Stimulated activated CD8-positive, alpha-beta memory T cell treated with anti-CD3 and anti-CD28 coated beads, Interleukin-15, amount 100 ng/mL, for 48 hours (primary cell): ENCODE measurements at regions not wholly inside any gene's neighbourhood (a gene's known extent, or its start where the extent isn't known, plus 50 kb on each side); places are given as distances from the start of the nearest gene placed in this dataset.
"Not testable (repeated sequence)": the region's sequence is repeated elsewhere in the genome, so short reads cannot be mapped to it uniquely, and the experiment has no call there.

ENCODE experiments used
- DNase-seq, 2 donors: peaks; one replicate each; pipeline ENCODE4 v3.0.0-alpha.2; 2020; ENCODE audit warnings: low read depth in 2 of 2

- DNase-seq, result no peak
These were observed 474.2 kb upstream of the CHRM3 start for GRCh38 chr1:238912148-238912547.

DNA sequence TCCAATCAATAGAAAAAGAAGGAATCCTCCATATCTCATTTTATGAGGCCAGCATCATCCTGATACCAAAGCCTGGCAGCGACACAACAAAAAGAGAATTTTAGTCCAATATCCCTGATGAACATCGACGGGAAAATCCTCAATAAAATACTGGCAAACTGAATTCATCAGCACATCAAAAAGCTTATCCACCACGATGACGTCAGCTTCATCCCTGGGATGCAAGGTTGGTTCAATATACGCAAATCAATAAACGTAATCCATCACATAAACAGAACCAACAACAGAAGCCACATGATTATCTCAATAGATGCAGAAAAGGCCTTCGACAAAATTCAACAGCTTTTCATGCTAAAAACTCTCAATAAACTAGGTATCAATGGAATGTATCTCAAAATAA is 483.6 kb upstream of the CHRM3 start:
- DNase-seq, result not testable (repeated sequence)

DNA sequence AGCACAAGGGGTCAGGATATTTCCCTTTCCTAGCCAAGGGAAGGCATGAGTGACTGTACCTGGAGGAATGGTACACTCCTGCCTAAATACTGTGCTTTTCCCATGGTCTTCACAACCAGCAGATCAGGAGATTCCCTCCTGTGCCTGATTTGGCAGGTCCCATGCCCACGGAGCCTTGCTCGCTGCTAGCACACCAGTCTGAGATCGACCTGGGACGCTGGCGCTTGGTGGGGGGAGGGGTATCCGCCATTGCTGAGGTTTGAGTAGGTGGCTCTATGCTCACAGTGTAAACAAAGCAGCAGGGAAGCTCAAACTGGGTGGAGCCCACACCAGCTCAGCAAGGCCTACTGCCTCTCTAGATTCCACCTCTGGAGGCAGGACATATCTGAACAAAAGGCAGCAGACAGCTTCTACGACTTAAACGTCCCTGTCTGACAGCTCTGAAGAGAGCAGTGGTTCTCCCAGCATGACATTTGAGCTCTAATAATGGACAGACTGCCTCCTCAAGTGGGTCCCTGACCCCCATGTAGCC is 486.0 kb upstream of the CHRM3 start:
- no peak for DNase-seq

DNA sequence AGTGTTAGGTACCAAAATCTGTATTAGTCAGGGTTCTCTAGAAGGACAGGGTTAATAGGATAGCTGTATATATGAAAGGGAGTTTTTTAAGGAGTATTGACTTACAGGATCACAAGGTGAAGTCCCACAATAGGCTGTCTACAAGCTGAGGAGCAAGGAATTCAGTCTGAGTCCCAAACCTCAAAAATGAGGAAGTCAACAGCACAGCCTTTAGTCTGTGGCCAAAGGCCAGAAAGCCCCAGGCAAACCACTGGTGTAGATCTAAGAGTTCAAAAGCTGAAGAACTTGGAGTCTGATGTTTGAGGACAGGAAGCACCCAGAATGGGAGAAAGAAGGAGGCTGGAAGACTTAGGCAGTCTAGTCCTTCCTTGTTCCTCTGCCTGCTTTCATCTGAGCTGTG is 487.5 kb upstream of the CHRM3 start:
- DNase-seq, result no peak

DNA sequence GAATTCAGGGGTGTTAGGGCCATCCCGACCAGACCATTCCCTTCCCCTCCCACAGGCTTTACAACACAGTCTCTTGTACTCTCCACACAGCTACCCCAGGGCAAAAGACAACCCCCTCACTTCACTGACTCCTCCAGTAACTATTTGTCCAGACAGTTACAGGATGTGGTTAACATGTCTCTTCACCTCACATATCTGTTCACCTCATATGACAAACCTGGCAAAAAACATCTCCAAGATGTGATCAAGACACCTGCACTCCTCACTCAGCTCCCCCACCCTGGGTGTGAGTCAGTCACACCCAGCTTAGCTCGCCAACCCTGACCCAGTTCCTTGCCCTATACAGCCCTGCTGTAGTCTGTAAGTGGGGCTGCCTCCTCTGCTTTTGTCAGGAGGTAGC is 490.5 kb upstream of the CHRM3 start:
- DNase-seq, result no peak

- DNase-seq, result no peak
These were observed 493.8 kb upstream of the CHRM3 start for GRCh38 chr1:238892612-238893011.

DNA sequence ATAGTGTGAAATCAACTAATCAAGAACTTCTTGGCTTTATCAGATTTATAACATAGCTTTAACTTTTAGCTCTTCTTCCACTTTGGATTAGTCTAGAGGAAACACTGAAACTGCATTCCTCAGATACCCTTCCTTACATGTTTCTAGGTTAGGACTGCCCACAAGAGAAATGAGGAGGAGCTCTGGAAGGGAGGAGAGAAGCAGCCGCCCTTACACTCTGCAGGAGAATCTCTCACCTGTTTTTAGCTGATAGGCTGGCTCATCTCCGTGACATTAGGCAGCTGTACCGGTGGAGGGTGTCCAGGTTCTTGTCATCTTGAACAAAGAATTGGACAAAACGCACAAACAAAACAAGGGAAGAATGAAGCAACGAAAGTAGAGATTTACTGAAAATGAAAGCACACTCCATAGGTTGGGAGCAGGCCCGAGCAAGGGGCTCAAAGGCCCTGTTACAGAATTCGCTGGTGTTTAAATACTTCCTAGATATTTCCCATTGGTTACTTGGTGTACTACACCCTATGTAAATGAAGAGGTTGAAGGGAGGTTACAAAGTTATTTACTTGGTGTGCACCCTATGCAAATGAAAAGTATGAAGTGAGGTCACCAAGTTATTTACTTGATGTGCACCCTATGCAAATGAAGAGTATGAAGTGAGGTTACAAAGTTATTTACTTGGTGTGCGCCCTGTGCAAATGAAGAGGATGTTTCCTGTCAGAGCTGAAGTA is 524.9 kb upstream of the CHRM3 start:
- DNase-seq, result no peak

DNA sequence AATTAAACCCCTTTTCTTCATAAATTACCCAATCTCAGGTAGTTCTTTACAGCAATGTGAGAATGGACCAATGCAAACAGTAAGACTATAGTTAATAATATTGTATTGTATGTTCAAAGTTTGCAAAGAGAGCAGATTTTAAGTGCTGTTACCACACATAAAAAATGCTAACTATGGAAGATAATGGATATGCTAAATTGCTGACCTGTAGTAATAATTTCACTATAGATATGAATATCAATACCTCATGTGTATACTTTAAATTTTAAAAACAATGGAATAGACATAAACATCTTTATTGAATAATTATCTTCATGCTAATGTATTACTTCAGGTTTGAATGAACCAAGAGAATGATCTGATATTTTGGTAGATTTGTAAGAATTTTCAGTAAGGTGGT is 552.4 kb upstream of the CHRM3 start:
- DNase-seq, result no peak

DNA sequence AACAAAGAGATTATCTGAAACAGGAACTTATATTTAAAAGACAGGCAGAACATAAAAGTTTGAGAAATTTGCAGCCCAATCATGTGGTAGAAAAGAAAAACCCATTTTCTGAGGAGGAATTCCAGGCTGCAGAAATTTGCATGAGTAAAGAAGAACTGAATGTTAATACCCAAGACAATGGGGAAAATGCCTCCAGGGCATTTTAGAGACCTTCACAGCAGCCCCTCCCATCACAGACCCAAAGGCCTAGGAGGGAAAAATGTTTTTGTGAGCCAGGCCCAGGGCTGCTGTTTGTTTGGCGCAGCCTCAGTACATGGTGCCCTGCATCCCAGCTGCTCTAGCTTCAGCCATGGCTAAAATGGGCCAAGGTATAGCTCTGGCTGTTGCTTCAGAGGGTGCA is 554.3 kb upstream of the CHRM3 start:
- no peak for DNase-seq

GRCh38 chr1:238830036-238830611 is 556.2 kb upstream of the CHRM3 start:
- no peak for DNase-seq

DNA sequence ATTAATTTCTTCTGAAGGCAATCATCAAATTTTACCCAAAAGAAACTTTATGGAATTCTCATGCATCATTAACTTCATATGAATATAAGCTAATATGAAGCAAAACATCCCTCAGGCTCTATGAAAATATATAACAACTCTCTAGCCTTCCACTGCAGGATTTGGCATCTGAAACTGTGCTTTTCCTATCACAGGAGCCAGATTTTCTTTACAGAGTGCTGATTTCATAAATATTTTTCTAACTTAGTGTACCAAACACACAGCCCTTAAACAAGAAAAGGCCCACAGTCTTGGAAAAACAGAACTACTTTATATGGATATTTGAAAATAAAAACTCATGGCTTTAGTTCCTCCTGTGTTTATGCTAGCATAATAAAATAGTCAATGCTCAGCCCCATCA is 559.5 kb upstream of the CHRM3 start:
- no peak for DNase-seq

DNA sequence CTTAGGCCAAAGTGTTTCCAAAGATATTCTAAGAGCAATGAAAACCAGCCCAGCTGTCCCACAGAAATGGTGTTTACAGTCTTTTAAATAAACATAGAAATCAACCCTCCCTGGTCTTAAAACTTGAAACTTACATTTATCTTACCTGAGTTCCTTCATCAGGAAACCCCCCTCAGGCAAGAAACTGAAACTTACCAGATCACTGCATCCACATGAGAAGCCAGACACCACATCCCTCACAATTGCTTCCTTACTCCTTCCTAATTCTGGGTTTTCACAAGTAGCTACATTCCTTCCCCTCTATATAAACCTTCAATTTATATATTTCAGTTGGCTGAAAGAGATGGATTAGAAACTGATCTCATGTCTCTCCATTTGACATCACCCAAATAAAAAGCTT is 563.0 kb upstream of the CHRM3 start:
- DNase-seq, result no peak

DNA sequence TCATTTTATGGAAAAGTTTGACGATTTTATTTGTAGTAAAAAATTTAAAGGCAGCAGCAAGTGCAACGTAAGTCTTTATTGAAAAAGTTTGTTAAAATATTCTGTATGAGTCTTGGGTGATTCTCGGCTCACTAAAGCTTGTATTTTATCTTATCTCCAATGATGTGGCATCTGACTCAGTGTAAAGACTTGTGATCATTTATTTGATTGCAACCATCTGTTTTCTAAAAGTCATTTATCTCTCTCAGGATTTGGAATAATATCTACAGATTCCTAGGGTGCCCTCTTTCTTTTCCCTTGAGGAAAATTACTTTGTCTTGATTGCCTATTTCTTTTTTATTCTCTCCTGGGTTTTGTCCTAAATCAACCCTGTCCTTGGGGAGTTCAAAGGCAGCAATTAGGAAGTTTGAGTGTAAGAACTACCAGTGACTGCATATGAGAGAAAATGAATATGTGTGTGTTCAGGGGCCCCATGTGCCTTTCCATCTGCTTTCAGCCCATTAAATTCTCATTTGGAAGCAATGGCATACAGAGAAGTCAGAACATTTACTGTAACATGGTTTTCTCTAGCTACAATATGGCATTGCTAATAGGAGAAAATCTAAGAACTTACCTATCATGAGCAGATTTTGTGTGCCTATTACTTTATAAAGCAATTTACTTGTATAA is 575.0 kb upstream of the CHRM3 start:
- DNase-seq, result no peak

GRCh38 chr1:238790882-238791281 is 595.5 kb upstream of the CHRM3 start:
- no peak for DNase-seq

DNA sequence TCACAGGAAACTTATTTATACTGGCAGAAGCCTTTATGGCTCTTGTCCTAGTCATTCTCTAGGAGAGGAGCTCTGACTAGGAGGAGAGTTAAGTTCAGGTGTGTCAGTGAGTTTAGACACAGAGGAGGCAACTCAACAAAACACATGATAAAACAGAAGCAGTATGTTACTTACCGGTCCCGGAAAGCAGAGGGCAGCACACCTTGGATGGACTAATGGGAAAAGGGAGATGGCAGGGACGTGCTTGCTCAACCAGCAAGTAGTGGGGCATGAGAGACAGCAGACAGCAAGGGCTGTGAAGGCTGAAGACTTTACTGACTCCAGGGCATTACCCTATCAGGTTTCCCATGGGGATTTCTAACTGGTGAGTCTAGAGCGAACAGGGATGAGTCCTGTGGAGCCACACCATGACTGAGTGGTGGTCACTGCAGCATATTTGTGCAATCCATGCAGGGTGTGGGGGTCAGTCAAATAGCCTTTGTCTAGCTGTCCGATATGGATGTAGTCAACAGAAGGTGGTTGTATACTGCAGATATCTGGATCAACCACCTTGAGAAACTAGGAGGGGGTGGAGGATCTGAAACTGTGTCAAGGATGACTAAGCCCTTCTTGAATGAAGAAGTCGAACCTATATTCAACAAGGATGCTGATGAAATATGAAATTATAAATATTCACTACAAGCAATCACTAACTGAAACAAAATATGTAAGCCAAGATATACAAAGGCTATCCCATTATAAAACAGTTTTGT is 596.3 kb upstream of the CHRM3 start:
- no peak for DNase-seq

DNA sequence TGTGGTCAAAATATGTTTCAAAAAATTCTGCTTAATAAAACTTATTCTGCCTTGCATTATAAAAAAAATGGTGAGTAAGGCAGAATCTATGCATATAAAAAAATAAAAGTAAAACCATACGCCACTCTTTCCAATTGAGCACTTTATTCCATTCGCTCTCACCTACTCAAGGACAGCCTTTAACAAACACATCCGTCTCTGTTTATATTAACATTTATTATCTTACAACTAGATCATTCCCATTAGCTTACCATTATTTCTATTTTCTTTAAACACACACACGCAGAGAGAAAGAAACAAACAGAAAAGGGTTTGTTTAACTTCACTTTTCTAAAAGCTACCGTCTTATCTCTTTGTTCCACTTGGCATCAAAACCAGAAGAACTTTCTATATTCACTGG is 598.9 kb upstream of the CHRM3 start:
- no peak for DNase-seq

DNA sequence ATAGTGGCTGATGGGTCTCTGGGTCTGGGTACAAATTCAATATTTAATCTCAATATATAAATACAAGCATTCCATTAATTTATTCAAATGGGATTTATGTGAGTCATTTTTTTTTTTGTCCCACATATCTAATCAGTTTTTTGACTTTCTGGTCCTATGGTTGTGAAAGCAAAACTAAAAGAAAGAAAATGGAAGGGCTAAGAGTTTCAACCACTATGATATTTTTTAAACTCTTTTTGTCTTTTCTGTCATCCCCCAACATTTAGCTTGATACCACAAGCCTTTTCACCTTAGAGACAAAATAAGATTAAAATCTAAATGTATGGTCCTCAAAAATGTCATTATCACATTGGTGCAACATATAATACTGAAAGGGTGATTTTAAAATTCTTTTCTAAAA is 602.7 kb upstream of the CHRM3 start:
- DNase-seq, result no peak

- no peak for DNase-seq
These were observed 606.7 kb upstream of the CHRM3 start for GRCh38 chr1:238779716-238780115.

DNA sequence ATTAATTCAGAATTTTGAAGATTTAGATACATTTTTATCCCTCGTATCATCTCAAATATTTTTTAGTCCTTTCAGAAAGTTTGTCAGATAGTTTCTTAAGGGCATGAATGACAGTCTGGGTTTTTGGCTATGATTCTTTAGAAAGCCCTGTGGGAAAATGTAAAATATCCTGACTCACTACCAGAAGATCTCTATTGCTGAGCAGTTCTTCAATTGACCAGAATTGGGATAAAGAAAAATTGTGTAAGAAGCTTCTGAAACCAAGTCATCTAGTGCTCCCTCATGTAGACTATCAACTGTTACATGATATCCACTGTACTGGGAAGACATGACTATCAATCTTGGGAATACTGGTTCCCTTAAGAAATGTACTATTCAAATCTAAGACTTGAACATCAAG is 608.3 kb upstream of the CHRM3 start:
- DNase-seq, result no peak

- DNase-seq, result no peak
These were observed 608.8 kb upstream of the CHRM3 start for GRCh38 chr1:238777551-238777950.

- no peak for DNase-seq
These were observed 610.2 kb upstream of the CHRM3 start for GRCh38 chr1:238776126-238776525.

DNA sequence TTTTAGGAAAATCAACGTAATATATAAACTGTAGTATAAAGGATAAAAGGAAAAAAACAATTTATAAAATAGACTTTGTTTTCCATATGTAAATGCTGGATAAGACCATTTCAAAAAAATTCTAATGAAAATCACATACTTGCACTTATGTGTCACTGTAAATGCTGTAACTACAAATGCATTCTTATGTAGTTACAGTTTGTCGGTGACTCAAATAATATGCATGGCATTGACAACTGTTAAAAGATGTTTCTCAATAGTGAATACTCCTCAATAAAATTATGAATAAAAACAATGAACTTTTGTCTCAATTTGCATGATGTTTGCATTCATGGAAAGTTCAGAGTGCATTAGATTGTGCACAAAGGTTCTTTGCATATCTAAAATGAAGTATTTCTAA is 614.0 kb upstream of the CHRM3 start:
- DNase-seq, result no peak
